HG02884 (cell line): ENCODE measurements at regions not wholly inside any gene's neighbourhood (a gene's known extent, or its start where the extent isn't known, plus 50 kb on each side); places are given as distances from the start of the nearest gene placed in this dataset.

Source experiments
- ATAC-seq: cut with Tn5 transposase; IDR thresholded peaks from one replicate; pipeline ENCODE4 v1.9.1; 2021; ENCODE audit warnings: mild to moderate bottlenecking, moderate library complexity; ENCODE audit not compliant: unreplicated experiment

DNA sequence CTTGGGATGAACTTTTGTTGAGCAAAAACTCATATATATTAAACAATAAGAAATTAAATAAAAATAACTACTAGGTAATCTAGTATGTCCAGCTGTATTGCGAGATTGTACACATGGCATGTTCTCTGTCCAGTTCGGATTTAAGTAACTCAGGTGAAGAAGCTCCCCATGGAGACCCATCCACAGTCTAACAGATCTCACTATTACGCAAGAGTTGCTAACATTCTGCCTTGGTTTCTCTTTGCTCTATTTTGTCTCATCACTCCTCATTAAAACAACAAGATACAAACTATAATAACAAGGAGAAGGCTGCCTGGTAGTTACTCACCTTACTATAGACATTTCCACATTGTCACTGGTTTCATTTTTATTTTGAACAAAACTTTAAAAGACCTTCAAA is 1372.3 kb upstream of the CELF2 start:
- ATAC-seq: no peak

DNA sequence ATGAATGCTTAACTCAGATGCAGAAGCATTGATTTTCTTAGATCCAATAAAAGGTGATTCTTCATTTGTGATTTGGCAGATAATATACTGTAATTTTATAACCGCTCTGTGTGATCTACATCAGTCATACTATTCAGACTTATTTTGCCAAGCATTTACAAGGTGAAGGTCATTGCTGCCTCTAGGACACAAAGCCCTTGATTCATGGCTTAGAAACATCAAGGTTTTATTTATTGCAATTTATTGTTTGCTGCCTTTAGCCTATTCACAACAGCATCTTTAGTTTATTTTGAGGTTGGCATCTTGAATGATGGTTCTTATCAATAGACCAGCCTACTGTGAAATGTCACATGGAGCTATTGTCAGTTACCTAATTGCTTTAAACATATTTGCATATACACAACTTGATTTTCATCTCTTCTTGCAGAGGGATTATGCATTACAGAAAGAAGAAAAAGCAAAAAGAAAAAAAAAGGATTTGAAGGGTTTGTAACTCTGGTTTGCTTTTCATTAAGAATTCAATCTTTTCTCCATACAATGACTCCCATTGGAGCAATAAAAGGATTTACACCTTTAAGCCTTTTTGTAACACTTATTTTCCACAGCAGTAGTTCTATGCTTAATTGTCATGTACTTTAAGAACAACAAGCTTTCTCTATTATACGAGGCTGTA is 1371.6 kb upstream of the CELF2 start:
- no peak for ATAC-seq

DNA sequence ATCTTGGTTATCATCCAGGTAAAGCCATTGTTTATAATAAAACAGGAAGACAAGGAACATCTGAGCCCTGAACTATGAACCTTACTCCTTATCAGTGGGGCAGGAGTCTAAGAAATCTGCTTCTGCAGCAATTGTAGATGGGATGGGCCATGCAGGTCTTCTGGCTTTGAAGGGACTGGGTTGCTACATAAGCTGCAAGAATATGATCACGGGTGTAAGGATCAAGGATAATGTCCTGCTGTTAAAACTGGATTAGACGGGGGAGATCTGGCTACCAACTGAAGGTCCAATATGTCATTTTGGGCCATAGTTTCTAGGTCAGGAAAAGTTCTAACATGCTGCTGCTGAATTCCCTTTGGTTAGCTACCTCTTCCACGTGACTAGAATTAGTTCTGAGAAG is 1363.4 kb upstream of the CELF2 start:
- no peak for ATAC-seq

DNA sequence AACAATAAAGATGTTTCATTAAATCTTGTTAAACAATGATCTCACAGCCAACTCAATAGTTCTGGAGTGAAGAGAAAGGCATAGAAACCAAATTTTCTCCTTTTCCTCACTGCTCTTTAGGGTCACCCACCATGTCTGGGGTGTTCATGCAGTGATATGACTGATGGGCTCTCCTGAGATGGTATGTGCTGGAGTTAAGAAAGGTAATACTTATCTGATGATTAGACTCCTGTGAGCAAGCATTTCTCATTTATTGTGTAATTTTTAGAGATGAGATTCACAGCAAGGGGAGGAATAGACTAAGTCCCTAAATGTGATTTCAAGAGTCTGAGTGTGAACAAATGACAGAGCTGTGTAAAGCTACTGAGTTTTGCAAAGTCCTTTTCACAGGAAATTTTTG is 1361.3 kb upstream of the CELF2 start:
- ATAC-seq: no peak

DNA sequence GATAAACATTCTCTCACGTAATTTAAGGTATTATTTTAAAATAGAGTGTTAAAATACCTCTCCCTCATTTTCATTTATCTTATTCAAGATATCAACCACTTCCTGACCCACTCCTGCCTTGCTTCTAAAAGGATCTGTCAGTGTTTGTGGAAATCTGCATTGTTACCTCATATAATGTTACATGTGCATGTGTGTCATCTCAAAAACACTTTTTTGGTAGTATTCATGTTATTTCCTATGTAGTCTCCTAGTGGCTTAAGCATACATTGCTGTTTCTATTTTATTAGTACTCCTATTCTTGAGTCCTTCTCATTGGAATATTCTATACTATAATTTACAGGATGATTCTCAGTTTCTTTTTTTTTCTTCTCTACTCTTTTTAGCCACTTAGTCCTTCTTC is 1360.7 kb upstream of the CELF2 start:
- ATAC-seq: no peak

DNA sequence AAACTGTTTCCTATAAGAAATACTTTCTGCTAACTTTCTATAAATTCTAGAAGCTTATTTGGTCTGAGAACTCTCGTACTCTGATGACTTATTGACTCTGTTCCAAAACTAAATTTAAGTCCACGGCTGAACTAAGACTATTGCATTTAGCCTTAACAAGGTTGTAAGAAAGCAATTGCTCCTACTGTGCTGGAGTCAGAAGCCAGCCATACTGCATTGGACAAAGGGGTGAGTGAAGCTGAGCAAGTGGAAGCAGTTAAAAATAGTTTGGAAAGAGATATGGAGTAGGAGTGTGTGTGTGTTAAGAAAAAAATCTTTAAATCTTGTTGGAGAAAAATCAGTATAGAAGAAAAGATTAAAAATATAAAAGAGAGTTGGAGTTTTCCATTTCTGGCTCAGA is 1360.1 kb upstream of the CELF2 start:
- no peak for ATAC-seq

DNA sequence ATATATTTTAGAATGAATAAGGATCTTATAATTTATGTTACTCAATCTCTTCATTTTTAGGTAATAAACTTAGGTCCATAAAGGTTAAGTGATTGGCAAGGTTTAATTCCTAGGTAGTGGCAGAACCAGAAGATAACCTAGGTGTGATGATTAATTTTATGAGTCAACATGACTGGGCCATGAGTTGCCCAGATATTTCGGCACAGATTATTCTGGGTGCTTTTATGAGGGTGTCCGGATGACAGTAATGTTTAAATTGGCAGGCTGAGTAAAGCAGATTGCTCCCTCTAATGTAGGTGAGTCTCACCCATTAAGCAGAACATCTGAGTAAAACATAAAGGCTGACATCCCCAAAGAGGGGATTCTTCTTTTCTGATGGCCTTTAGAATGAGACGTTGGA is 1349.3 kb upstream of the CELF2 start:
- ATAC-seq: no peak

DNA sequence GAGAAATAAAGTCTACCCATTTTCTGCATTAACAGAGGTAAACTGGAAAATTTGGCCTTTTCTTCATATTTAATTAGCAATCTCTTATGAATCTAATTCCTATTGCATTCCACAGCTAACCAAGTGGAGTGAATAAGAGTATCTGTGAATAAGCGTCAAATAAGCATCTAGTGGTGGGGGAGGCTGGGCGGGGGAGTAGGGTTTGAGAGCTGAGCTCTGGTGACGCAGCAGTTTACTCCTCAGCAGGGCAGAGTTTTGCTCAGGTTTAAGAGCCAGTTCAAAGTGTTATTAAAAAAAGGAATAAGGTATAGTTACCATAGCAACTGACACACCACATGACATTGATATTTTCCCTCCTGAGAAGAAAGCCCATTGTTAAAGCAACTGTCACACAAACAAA is 1346.8 kb upstream of the CELF2 start:
- no peak for ATAC-seq

DNA sequence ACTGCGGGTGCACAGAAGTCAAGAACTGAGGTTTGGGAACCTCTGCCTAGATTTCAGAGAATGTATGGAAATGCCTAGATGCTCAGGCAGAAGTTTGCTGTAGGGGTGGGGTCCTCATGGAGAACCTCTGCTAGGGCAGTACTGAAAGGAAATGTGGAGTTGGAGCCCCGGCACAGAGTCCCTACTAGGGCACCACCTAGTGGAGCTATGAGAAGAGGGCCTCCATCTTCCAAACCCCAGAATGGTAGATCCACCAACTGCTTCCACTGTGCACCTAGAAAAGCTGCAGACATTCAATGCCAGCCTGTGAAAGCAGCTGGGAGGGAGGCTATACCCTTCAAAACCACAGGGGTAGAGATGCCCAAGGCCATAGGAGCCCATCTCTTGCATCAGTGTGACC is 1336.0 kb upstream of the CELF2 start:
- no peak for ATAC-seq

DNA sequence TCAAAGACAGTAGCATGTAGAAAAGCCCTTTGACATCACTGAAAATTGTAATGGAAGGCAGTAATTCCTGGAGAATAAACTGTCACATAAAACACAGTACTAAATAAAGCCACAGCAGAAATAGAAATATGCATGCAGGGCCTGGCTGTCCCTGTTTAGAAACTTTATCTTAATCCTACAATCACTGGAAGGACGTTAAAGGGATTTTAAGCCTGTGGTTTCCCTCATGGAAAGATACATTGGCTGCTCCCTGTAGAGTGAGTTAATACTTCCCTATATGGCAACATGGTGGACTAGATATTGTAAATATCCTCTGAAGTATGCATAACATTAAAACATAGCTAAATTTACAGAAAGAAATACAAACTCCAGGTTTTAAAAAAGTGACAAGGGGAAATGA is 1334.9 kb upstream of the CELF2 start:
- no peak for ATAC-seq

DNA sequence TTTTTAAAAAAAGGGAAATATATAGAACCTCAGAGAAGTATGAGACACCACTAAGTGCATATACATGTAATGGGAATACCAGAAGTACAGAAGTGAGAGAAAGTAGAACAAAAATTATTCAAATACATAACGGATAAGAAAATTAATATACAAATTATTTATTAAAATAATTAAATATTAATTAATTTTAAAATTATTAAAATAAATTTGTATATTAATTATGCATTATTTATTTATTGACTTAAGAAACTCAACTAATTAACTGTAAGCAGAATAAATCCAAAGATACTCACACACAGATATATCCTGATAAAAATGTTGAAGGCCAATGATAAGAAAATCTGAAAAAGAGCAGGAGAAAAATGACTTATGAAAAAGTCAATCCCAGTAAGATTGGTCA is 1333.5 kb upstream of the CELF2 start:
- ATAC-seq: no peak

DNA sequence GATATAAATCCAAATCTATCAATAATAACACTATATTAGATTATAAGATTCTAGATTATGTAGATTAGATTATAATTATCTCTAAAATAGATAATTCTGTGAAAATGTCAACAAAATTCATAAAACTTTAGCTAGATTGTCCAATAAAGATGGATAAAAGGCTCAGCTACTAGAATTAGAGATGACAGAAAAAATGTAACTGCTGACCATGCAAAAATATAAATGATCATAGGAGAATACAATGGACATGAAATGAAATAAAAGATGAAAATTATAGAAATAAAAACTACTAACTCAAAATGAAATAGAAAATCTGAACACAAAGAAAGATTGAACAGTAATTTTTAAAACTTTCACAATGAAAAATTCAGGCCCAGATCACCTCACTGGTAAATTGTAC is 1332.1 kb upstream of the CELF2 start:
- ATAC-seq: no peak

DNA sequence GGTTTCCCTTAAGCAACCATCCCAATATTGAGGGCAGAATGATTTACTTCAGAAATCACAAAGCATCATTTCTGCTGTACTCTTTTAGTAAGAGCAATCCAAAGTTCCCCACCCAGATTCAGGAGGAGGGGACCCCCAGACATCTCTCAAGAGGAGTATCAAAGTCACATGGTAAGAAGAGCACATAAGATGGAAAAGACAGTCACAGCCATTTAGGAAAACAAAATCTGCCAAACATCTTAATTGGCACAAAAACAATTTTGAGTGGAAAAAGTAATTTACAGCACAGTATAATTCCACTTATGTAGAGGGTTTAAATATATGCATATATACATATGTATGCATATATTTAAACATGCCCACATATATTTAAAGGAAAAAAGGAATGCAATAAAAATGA is 1329.0 kb upstream of the CELF2 start:
- no peak for ATAC-seq

DNA sequence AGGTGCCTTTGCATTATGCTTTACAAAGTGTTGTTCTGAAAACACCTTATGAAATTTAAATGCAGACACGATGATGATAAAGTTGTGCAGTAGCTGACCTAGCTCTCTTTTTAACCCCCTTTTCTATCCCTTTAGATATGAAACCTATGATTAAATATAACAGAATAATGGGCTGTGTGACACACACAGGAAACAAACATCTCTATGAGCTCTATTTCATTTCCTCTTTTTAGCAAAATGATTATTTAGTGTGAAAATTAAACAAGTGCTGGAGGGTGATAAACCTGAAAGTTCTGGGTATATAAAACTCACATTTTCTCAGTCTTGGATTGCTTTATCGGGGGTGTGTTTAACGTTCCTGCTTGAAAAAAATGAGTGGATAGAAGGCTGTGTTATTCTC is 1310.5 kb upstream of the CELF2 start:
- ATAC-seq: no peak

DNA sequence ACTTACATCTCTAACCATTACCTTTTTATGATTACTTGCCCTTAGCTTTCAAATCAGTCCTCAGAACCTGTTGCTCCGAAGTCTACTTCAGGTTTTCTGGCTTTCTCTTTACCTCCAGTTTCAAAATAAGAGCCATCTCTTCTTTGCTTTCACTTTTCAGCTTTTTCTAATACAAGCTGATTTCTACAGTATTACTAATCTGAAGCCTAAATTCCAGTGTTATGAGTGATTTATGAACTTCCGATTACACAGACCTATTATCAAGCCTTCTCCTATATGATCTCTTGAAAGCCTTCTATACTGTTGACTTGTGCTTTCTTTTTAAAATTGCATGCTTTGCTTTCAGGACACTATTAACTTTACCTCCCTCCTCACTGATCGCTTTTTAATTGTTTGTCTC is 1307.8 kb upstream of the CELF2 start:
- no peak for ATAC-seq

DNA sequence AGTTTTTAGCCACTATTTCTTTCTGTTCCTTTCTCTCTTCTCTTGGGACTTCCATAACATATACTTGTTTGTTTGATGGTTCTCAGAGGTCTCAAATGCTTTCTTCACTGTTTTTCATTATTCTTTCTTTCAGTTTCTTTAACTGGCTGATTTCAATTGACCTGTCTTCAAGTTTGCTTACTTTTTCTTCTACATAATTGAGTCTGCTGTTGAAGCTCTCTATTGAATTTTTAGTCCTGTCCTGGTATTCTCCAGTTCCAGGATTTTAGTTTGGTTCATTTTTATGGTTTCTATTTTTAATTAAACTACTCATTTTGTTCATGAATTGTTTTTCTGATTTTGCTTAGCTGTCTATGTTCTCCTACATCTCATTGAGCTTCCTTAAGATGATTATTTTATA is 1305.3 kb upstream of the CELF2 start:
- ATAC-seq: no peak

DNA sequence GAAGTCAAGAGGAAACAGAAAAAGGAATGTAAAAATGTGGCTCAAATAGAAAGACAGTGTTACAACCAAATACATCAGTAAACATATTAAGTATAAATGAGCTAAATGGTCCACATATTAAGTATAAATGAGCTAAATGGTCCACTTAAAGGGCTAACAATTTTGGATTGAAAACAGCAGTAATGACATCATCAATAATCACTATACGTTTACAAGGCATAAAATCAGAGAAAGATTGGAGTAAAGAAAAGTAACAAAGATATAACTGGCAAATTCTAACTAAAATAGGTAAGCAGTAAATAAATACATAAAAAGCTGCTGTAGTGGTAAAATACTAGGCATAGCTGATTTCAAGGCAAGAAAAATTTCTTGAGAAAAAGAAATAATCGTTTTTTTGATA is 1298.4 kb upstream of the CELF2 start:
- no peak for ATAC-seq

DNA sequence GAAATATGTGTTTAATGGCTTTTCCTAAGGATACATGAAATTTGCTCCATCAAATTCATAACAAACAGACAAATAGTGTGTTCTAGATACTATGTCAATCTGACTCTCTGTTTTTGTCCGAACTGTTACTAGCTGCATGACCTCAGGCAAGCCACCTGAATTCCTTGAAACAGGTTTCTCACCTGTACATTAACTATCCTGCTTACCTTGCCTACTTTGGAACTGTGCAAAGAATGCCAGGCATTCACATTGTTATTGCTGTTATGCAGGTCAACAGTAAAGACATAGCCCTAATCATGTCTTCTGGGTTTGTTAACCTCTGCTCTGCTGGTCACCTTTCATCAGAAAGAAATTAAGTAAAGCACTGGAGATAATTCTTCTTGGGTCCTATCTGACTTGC is 1283.9 kb upstream of the CELF2 start:
- no peak for ATAC-seq

DNA sequence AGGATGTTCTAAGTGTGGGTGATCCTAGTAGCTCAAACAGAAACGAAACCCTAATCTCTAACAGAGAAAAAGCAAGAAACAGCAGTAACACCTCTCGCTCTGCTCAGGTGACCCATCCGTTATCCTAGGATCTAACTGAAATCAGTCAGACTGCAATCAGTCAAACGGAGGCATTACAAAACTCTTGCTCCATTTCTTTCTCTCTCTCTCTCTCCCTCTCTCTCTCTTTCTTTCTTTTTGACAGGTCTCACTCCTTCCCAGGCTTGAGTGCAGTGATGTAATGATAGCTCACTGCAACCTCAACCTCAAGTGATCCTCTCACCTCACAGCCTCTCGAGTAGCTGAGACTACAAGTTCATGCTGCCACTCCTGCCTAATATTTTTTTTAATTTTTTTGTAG is 1283.5 kb upstream of the CELF2 start:
- ATAC-seq: no peak

DNA sequence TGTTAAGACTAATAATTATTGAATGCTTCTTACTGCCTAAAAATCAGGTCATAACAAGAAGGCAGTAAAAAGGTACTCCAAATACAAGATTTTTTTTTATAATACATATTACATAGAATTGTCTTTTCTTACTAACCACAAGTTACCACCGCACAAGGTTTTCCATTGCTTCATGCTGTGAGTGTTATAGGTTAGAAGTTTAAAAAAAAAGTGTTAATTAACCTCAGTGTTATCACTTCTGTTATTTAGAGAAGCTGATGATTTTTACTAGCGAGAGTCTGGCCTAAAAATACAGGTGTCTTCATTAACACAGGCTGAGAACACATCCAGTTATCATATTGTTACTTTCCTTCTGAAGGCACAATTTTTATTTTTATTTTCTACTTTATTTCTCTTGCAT is 1281.9 kb upstream of the CELF2 start:
- no peak for ATAC-seq

DNA sequence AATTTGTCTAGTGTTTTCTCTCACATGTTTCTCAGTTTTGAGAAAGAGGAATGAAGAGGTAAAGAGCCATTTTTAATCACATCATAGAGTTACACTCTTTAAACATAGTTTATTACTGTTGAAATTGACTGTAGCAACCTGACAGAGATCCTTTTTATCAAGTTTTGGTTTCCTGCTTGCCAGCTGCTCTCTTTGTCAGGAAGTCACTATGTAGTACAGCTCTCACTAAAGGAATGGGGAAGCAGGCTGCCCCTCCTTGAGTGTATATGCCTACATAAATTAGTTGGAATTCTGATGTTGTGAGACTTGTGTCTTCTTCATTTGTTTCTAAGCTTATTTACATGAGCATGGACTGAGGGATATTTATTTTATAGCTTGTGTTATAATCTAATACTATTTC is 1274.0 kb upstream of the CELF2 start:
- no peak for ATAC-seq

DNA sequence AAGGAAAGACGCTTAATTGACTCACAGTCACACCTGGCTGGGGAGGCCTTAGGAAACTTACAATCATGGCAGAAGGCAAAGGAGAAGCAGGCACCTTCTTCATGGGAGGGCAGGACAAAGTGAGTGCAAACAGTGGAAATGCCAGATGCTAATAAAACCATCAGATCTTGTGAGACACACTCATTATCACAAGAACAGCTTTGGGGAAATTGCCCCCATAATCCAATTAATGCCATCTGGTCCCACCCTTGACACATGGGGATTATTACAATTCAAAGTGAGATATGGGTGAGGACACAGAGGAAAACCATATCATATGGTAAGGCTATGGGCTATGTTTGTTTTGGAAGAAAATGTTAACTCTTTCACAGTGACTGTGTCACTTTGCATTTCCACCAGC is 1272.5 kb upstream of the CELF2 start:
- ATAC-seq: no peak

DNA sequence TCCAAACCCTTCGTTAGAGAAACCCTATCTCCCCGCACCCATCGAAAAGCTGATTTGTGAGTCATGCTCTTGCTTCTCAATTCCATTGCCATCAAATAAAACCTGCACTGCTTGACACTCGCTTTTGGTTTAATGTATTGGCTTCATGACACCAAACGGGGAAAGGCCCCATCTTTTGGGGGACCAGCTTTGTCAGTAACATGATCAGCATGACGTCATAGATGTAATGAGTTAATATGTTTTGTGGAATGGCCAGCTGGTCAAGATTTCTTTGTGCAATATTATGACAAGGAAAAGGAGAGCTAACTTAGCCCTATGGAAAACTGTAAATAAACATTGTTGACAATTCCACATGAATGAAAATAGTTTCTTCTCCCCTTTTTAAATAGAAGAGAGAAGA is 1260.5 kb upstream of the CELF2 start:
- no peak for ATAC-seq

DNA sequence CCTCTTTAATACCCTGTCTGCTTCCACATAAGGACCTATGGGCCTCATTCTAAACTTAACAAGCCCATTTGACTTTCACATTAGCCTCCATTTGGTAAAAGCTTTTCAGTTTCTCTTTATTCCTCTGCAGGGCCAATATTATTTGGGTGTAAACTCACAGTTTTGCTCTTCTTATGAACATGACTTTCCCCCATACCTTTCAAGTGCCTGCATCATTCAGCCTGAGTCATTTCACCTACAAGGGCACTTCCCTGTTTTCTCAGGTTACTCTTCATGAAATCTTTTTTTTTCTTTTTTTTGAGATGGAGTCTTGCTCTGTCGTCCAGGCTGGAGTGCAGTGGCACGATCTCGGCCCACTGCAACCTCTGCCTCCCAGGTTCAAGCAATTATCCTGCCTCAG is 1258.1 kb upstream of the CELF2 start:
- no peak for ATAC-seq
